IPS DF 6.9 (cell line): ENCODE measurements at regions not wholly inside any gene's neighbourhood (a gene's known extent, or its start where the extent isn't known, plus 50 kb on each side); places are given as distances from the start of the nearest gene placed in this dataset.
A peak's percentile ranks its signal among the peaks of the same experiment; 100 is the strongest.

Experiments used
- DNase-seq: peaks from one replicate; pipeline ENCODE4 v3.0.0-alpha.2; 2013; ENCODE audit warnings: low read depth, low spot score
- H3K27ac ChIP-seq: one replicate; pipeline ENCODE4 v1.5.1; 2013; ENCODE audit warnings: low read length, control low read depth
- H3K27me3 ChIP-seq: 2 replicates; pipeline ENCODE4 v1.6.1; 2013; ENCODE audit warnings: mild to moderate bottlenecking, low read length; ENCODE audit not compliant: control insufficient read depth, insufficient read depth
- H3K36me3 ChIP-seq: 2 replicates; pipeline ENCODE4 v1.6.1; 2013; ENCODE audit warnings: low read length; ENCODE audit not compliant: control insufficient read depth, insufficient read depth
- H3K4me1 ChIP-seq: 2 replicates; pipeline ENCODE4 v1.6.1; 2013; ENCODE audit warnings: low read length; ENCODE audit not compliant: control insufficient read depth, insufficient read depth
- H3K4me3 ChIP-seq: 2 replicates; pipeline ENCODE4 v1.5.1; 2013; ENCODE audit warnings: mild to moderate bottlenecking, low read length
- H3K9me3 ChIP-seq: 2 replicates; pipeline ENCODE4 v1.6.1; 2013; ENCODE audit warnings: low read length, inconsistent platforms; ENCODE audit not compliant: control insufficient read depth, insufficient read depth
- WGBS: extraction: QIAGEN DNeasy Blood & Tissue Kit; methylation state at CpG from one replicate; pipeline ENCODE4 v1.1.7; 2013; ENCODE audit warnings: mixed read lengths, missing lambda C conversion rate; ENCODE audit not compliant: insufficient read length, insufficient coverage; 5-methylcytosine and 5-hydroxymethylcytosine counted together

DNA sequence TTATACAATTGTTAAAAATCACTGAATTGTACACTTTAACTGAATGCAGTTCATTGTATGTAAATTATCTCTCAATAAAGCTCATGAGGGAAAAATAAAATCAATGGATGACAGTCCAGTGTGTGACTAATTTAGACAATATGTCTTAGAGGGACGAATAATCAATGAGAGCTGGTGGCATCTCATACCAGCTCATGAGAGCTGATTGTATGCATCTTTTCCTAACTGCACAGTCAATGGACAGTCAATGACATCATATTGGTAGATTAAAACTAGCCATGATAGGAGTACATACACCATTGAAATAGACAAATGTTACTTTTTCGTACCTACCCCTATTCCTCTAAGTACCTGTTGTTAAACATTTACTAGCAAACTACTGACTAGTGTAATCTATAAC lies 946.1 kb downstream of the SQOR start:
- no peaks in the 10 kb centered on the region for H3K9me3 ChIP-seq

DNA sequence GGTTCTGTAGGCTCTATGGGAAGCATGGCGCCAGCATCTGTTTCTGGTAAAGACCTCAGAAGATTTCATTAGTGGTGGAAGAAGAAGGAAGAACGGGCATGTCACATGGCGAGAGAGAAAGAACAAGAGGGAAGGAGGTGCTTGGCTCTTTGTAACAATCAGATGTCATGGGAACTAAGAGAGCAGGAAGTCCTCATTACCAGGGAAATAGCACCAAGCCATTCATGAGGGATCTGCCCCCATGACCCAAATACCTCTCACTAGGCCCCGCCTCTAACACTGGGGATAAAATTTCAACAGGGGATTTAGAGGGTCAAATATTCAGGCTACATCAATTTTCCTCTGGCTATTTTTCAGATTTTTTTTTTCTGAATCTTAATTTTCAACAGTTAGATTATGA lies 954.3 kb downstream of the SQOR start:
- no peaks in the 10 kb centered on the region for H3K27me3 ChIP-seq
- no CpG with 5 or more reads among the region's 4 CpGs for WGBS
- peaks cover 3% of the 10 kb centered on the region; the same call in 1 of the 2 replicates for H3K36me3 ChIP-seq
- H3K9me3 ChIP-seq = no peaks in the 10 kb centered on the region
- no peak for DNase-seq
- H3K4me1 ChIP-seq = no peaks in the 10 kb centered on the region
- no peak overlapping the region for H3K4me3 ChIP-seq
- no peak overlapping the region for H3K27ac ChIP-seq

More for the DNA sequence above, 946.1 kb downstream of the SQOR start:
- Histone ChIP-seq H3K27ac (no peak overlapping the region), H3K4me1 (no peaks in the 10 kb centered on the region), H3K4me3 (no peak overlapping the region), H3K36me3 (no peaks in the 10 kb centered on the region), H3K27me3 (no peaks in the 10 kb centered on the region)
- no peak for DNase-seq
- WGBS = no CpG with 5 or more reads among the region's 2 CpGs

DNA sequence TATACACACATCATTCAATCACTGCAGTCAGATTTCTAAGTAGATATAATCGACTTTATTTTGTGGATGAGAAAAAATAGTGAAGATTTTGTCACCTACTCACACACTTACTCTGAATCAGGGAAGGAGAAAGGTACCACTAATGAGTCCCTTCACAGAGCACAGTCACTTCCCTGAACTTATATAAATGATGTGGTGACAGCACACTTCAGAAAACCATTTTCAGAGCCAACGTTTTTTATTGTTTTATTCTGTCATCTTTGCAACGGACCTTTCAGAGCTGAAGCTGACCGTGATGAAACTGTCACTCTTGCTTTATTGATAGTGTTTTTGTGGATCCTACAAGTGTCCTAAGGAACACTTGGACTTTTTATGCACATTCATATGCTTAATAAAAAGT lies 956.6 kb downstream of the SQOR start:
- no CpG with 5 or more reads among the region's 4 CpGs for WGBS
- Histone ChIP-seq H3K27me3 (no peaks in the 10 kb centered on the region), H3K27ac (no peak overlapping the region), H3K4me3 (no peak overlapping the region), H3K36me3 (peaks cover 3% of the 10 kb centered on the region; the same call in 1 of the 2 replicates), H3K9me3 (no peaks in the 10 kb centered on the region), H3K4me1 (no peaks in the 10 kb centered on the region)
- DNase-seq = no peak

- Histone ChIP-seq H3K27me3 (no peaks in the 10 kb centered on the region), H3K4me1 (no peaks in the 10 kb centered on the region; the same call in 1 of the 2 replicates), H3K4me3 (no peak overlapping the region), H3K27ac (no peak overlapping the region), H3K9me3 (no peaks in the 10 kb centered on the region), H3K36me3 (no peaks in the 10 kb centered on the region)
- 100% methylated on average over 1 of the region's 3 CpGs for WGBS
- DNase-seq = no peak
These were observed 960.2 kb downstream of the SQOR start for GRCh38 chr15:46595016-46595415.

GRCh38 chr15:46607077-46607476 lies 972.2 kb downstream of the SQOR start:
- Histone ChIP-seq H3K9me3 (no peaks in the 10 kb centered on the region), H3K4me3 (no peak overlapping the region), H3K27me3 (no peaks in the 10 kb centered on the region), H3K36me3 (no peaks in the 10 kb centered on the region), H3K4me1 (no peaks in the 10 kb centered on the region), H3K27ac (no peak overlapping the region)
- DNase-seq = no peak
- WGBS = no CpG with 5 or more reads among the region's 3 CpGs

GRCh38 chr15:46616033-46616432 lies 981.2 kb downstream of the SQOR start:
- H3K27ac ChIP-seq = no peak overlapping the region
- no peaks in the 10 kb centered on the region for H3K27me3 ChIP-seq
- no peak overlapping the region for H3K4me3 ChIP-seq
- H3K36me3 ChIP-seq = no peaks in the 10 kb centered on the region
- no peak for DNase-seq
- no peaks in the 10 kb centered on the region for H3K4me1 ChIP-seq
- WGBS = no CpG with 5 or more reads among the region's 4 CpGs
- H3K9me3 ChIP-seq = no peaks in the 10 kb centered on the region

DNA sequence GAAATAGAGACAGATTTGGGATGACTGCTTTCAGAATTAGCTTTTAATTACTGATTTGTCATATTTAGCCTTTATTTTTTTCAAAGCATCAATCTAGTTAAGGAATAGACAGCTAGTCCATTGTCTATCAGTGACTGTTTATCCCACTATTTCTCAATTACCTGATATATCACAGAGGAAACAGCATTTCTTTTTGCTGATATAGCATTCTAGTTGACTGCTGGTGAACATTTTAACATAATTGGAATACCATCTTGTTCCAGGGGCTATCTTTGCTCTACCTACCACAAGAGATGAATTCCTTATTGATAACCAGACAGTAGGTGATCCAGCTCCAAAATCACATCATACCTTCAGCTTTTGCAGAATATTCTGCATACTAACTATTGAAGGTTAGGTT lies 982.7 kb downstream of the SQOR start:
- Histone ChIP-seq H3K9me3 (no peaks in the 10 kb centered on the region), H3K36me3 (no peaks in the 10 kb centered on the region), H3K27ac (no peak overlapping the region), H3K4me3 (no peak overlapping the region), H3K4me1 (no peaks in the 10 kb centered on the region), H3K27me3 (no peaks in the 10 kb centered on the region)
- no peak for DNase-seq

DNA sequence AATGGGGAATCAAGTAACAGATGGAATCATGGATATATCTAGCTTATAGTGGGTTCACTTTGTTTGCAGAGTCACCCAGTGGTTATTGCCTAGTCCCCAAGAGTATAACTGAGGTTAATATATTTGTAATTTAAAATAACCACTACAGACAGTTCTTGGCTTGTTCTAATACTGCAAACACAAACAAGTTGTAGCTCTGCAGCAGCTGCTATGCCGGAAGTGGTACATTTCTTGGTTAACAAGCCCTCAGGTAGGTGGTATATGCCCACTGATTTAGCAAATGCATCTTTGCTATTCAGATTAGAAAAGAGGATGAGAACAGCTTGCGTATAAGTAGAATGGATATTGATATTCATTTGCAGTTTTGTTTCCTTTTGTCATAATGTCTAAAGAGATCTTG lies 984.2 kb downstream of the SQOR start:
- Histone ChIP-seq H3K36me3 (no peaks in the 10 kb centered on the region), H3K9me3 (no peaks in the 10 kb centered on the region), H3K4me1 (no peaks in the 10 kb centered on the region), H3K27ac (no peak overlapping the region), H3K27me3 (no peaks in the 10 kb centered on the region), H3K4me3 (no peak overlapping the region)
- whole genome bisulfite sequencing = no CpG with 5 or more reads among the region's 2 CpGs
- DNase-seq = no peak

- H3K9me3 ChIP-seq = no peaks in the 10 kb centered on the region
These were observed 985.7 kb downstream of the SQOR start for GRCh38 chr15:46620392-46621013.

DNA sequence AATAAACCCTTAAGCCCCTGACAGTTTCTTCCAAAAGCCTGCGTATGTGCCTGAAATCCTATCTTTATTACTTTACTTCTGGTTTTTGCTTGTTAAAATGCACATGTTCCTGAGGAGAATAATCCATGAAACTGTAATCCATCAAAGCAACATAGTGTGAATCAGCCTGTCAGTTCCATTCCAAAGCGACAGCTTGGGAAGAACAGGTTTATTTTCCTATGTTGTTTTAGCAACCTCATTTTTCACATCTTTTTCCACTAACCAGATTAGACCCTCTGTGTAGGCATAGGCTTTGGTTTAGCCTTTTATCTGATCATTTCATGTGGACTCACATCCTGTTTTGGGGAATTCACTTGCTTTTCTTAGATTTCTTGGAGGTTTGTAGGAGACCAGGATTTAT lies 988.0 kb downstream of the SQOR start:
- no peak for DNase-seq
- no peak overlapping the region for H3K27ac ChIP-seq

More at GRCh38 chr15:46620392-46621013, 985.7 kb downstream of the SQOR start:
- no peaks in the 10 kb centered on the region for H3K4me1 ChIP-seq
- H3K27me3 ChIP-seq = no peaks in the 10 kb centered on the region
- H3K36me3 ChIP-seq = no peaks in the 10 kb centered on the region
- H3K27ac ChIP-seq = no peak overlapping the region
- no peak overlapping the region for H3K4me3 ChIP-seq
- no peak for DNase-seq

DNA sequence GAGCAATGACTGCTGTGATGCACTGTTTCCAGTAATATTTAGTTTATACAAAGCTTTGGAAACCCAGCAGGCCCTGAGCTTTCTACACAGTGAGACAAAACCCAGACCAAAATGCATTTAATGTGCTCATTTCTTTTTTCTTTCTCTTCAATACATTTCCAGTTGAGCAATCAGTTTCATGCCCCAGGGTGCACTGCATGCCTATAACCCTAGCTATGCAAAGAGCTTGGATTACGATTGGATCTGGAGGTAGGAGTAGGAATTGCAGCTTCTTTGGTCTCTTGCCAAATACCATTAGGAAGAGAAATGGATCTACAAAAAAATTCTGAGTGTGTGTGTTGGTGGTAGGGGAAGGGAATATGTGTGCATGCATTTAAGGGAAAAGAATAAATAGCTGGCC lies 1001.4 kb downstream of the SQOR start:
- no CpG with 5 or more reads among the region's 1 CpG for WGBS
- H3K4me3 ChIP-seq = no peak overlapping the region
- H3K4me1 ChIP-seq = peaks cover 1% of the 10 kb centered on the region; the same call in 1 of the 2 replicates
- DNase-seq = peak; percentile 9
- no peak overlapping the region for H3K27ac ChIP-seq
- no peaks in the 10 kb centered on the region for H3K27me3 ChIP-seq
- no peaks in the 10 kb centered on the region for H3K9me3 ChIP-seq
- no peaks in the 10 kb centered on the region for H3K36me3 ChIP-seq

More for the DNA sequence above, 988.0 kb downstream of the SQOR start:
- no peaks in the 10 kb centered on the region for H3K9me3 ChIP-seq
- no CpG with 5 or more reads among the region's 2 CpGs for WGBS
- no peaks in the 10 kb centered on the region for H3K4me1 ChIP-seq
- no peaks in the 10 kb centered on the region for H3K36me3 ChIP-seq
- H3K4me3 ChIP-seq = no peak overlapping the region
- H3K27me3 ChIP-seq = no peaks in the 10 kb centered on the region
